A549 (cell line): ENCODE measurements at regions not wholly inside any gene's neighbourhood (a gene's known extent, or its start where the extent isn't known, plus 50 kb on each side); places are given as distances from the start of the nearest gene placed in this dataset.

Source experiments
- ATAC-seq, 2 experiments: fragments of 200-7000 bp in 1 of 2; fragments of >200 bp in 1 of 2; cut with Nextera tagmentation in 1 of 2; cut with Tn5 transposase in 1 of 2; 3 replicates each; pipeline versions ENCODE4 v1.8.0 to v1.9.1; 2018 to 2020; ENCODE audit warnings: mild to moderate bottlenecking in 1 of 2, moderate library complexity in 1 of 2
- CTCF ChIA-PET: fragments of 300-600 bp; sonication (Branson Sonifier 250); formaldehyde crosslinking; extraction: SDS; loops from one replicate; lab custom pipeline; 2021; ENCODE audit warnings: antibody characterized with exemption, inconsistent platforms; lab: Yijun Ruan, JAX
- POLR2A ChIA-PET: fragments of 350-600 bp; formaldehyde crosslinking; extraction: SDS; loops from one replicate; lab custom pipeline; 2021; ENCODE audit warnings: antibody characterized with exemption, inconsistent platforms; lab: Yijun Ruan, JAX
- DNase-seq, 2 experiments: peaks; one replicate each; pipeline versions ENCODE4 v3.0.0 to v3.0.0-alpha.2; 2011 to 2016; ENCODE audit warnings: low read depth in 1 of 2, low spot score in 1 of 2
- FAIRE-seq: peaks from 2 replicates; lab custom pipeline; 2011; peaks lifted over from hg19 to GRCh38; lab: Jason Lieb, UNC
- H3K27ac ChIP-seq, 2 experiments: fragments of >200 bp; sonication (Bioruptor Twin); formaldehyde crosslinking; 3 replicates each; pipeline ENCODE4 v1.5.1; 2016 to 2017
- H3K4me1 ChIP-seq: fragments of >200 bp; sonication (Bioruptor Twin); formaldehyde crosslinking; 3 replicates; pipeline ENCODE4 v1.6.1; 2016
- H3K4me2 ChIP-seq: fragments of >200 bp; sonication (Bioruptor Twin); formaldehyde crosslinking; 3 replicates; pipeline ENCODE4 v1.6.1; 2016
- H3K4me3 ChIP-seq: fragments of >200 bp; sonication (Bioruptor Twin); formaldehyde crosslinking; 3 replicates; pipeline ENCODE4 v1.5.1; 2016
- H3K9me3 ChIP-seq: fragments of >200 bp; sonication (Bioruptor Twin); formaldehyde crosslinking; 3 replicates; pipeline ENCODE4 v1.6.1; 2016
- CBX2 ChIP-seq: fragments of 200-600 bp; sonication (generic); IDR thresholded peaks from 2 replicates; pipeline ENCODE4 v1.6.1; 2016; ENCODE audit warnings: low read depth, mild to moderate bottlenecking, borderline replicate concordance
- CBX8 ChIP-seq: fragments of 200-600 bp; sonication (generic); IDR thresholded peaks from 2 replicates; pipeline ENCODE4 v1.6.1; 2016
- CEBPB ChIP-seq, 2 experiments: fragments of >200 bp in 1 of 2; sonication (Bioruptor Twin) in 1 of 2; formaldehyde crosslinking in 1 of 2; IDR thresholded peaks; 2 replicates each; pipeline ENCODE4 v1.6.1; 2012 to 2016
- CHD2 ChIP-seq: fragments of 150-350 bp; IDR thresholded peaks from 2 replicates; pipeline ENCODE4 v1.6.1; 2014; ENCODE audit warnings: low read length; ENCODE audit not compliant: partially characterized antibody
- CHD4 ChIP-seq: fragments of 200-600 bp; sonication (generic); IDR thresholded peaks from 2 replicates; pipeline ENCODE4 v1.6.1; 2016; ENCODE audit warnings: antibody characterized with exemption, mild to moderate bottlenecking, borderline replicate concordance
- E2F6 ChIP-seq: IDR thresholded peaks from 2 replicates; pipeline ENCODE4 v1.6.1; 2012; ENCODE audit warnings: low read depth, borderline replicate concordance
- ELK1 ChIP-seq: fragments of 150-350 bp; IDR thresholded peaks from 2 replicates; pipeline ENCODE4 v1.6.1; 2014; ENCODE audit warnings: low read depth, mild to moderate bottlenecking, low read length
- EP300 ChIP-seq, 2 experiments: fragments of >200 bp; sonication (Bioruptor Twin); formaldehyde crosslinking; IDR thresholded peaks; 2 replicates in 1 of 2; 3 replicates in 1 of 2; pipeline ENCODE4 v1.6.1; 2016 to 2017
- FOSL2 ChIP-seq, 2 experiments: fragments of 450-650 bp in 1 of 2; fragments of >200 bp in 1 of 2; sonication (Bioruptor Twin) in 1 of 2; formaldehyde crosslinking; IDR thresholded peaks; 2 replicates each; pipeline versions ENCODE4 v1.5.0 to v1.6.1; 2016 to 2020; ENCODE audit warnings: mild to moderate bottlenecking in 1 of 2, moderate library complexity in 1 of 2
- FOXS1 ChIP-seq: fragments of 250-450 bp; sonication (Bioruptor Pico); IDR thresholded peaks from 2 replicates; pipeline ENCODE4 v1.5.0; 2020; ENCODE audit warnings: mild to moderate bottlenecking, moderate library complexity
- GATA3 ChIP-seq: IDR thresholded peaks from 2 replicates; pipeline ENCODE4 v1.6.1; 2012; ENCODE audit warnings: borderline replicate concordance
- HDAC2 ChIP-seq: fragments of 200-600 bp; sonication (generic); IDR thresholded peaks from 2 replicates; pipeline ENCODE4 v1.6.1; 2016
- HEYL ChIP-seq: fragments of 250-450 bp; sonication (Bioruptor Pico); IDR thresholded peaks from 2 replicates; pipeline ENCODE4 v1.8.0; 2021; ENCODE audit warnings: mild to moderate bottlenecking, moderate library complexity
- HOXA7 ChIP-seq: fragments of 250-450 bp; sonication (Bioruptor Pico); IDR thresholded peaks from 2 replicates; pipeline ENCODE4 v1.5.0; 2020; ENCODE audit warnings: mild to moderate bottlenecking, moderate library complexity
- HOXB13 ChIP-seq: fragments of 250-450 bp; sonication (Bioruptor Pico); IDR thresholded peaks from 2 replicates; pipeline ENCODE4 v1.5.0; 2020; ENCODE audit warnings: low read depth, mild to moderate bottlenecking, moderate library complexity
- JUN ChIP-seq, 2 experiments: fragments of >200 bp; sonication (Bioruptor Twin); formaldehyde crosslinking; IDR thresholded peaks; 2 replicates in 1 of 2; 3 replicates in 1 of 2; pipeline ENCODE4 v1.6.1; 2016 to 2017
- KDM1A ChIP-seq: fragments of 200-600 bp; sonication (generic); IDR thresholded peaks from 2 replicates; pipeline ENCODE4 v1.6.1; 2016; ENCODE audit warnings: low read depth, mild to moderate bottlenecking
- KDM5A ChIP-seq: fragments of 200-600 bp; sonication (generic); IDR thresholded peaks from 2 replicates; pipeline ENCODE4 v1.6.1; 2016; ENCODE audit warnings: antibody characterized with exemption, mild to moderate bottlenecking
- MAFK ChIP-seq: fragments of 450-650 bp; IDR thresholded peaks from 2 replicates; pipeline ENCODE4 v1.6.1; 2014; ENCODE audit not compliant: partially characterized antibody
- MAZ ChIP-seq: fragments of 150-350 bp; IDR thresholded peaks from 2 replicates; pipeline ENCODE4 v1.6.1; 2014; ENCODE audit warnings: antibody characterized with exemption, low read depth, low read length, borderline replicate concordance
- MYC ChIP-seq: IDR thresholded peaks from 2 replicates; pipeline ENCODE4 v1.6.1; 2012; ENCODE audit warnings: mild to moderate bottlenecking, inconsistent platforms, low read length, improper control_type of control experiment, borderline replicate concordance
- PHF8 ChIP-seq: fragments of 200-600 bp; sonication (generic); IDR thresholded peaks from 2 replicates; pipeline ENCODE4 v1.6.1; 2016; ENCODE audit warnings: low read depth, mild to moderate bottlenecking, antibody characterized with exemption, moderate library complexity, borderline replicate concordance
- POLR2A ChIP-seq: IDR thresholded peaks from 2 replicates; pipeline ENCODE4 v1.6.1; 2012; ENCODE audit warnings: mild to moderate bottlenecking, low read length
- POLR2AphosphoS2 ChIP-seq: conservative IDR thresholded peaks from 2 replicates; pipeline ENCODE4 v1.6.1; 2012; ENCODE audit warnings: low read length, improper control_type of control experiment, inconsistent platforms
- RARB ChIP-seq: fragments of 250-450 bp; sonication (Bioruptor Pico); IDR thresholded peaks from 2 replicates; pipeline ENCODE4 v1.8.0; 2021; ENCODE audit warnings: mild to moderate bottlenecking, moderate library complexity
- RCOR1 ChIP-seq: fragments of 150-350 bp; IDR thresholded peaks from 2 replicates; pipeline ENCODE4 v1.6.1; 2014; ENCODE audit warnings: antibody characterized with exemption, low read length, low read depth
- SREBF2 ChIP-seq: fragments of 450-650 bp; IDR thresholded peaks from 2 replicates; pipeline ENCODE4 v1.6.1; 2014; ENCODE audit warnings: mild to moderate bottlenecking, moderate library complexity
- TFCP2L1 ChIP-seq: fragments of 250-450 bp; sonication (Bioruptor Pico); IDR thresholded peaks from 2 replicates; pipeline ENCODE4 v1.5.0; 2021; ENCODE audit warnings: mild to moderate bottlenecking
- TP53 ChIP-seq: fragments of 250-450 bp; sonication (Bioruptor Pico); IDR thresholded peaks from 2 replicates; pipeline ENCODE4 v1.5.0; 2021; ENCODE audit warnings: mild to moderate bottlenecking, moderate library complexity
- ZC3H11A ChIP-seq: fragments of 450-650 bp; IDR thresholded peaks from 2 replicates; pipeline ENCODE4 v1.6.1; 2014; ENCODE audit warnings: antibody characterized with exemption, mild to moderate bottlenecking
- ZFP36 ChIP-seq: fragments of 450-650 bp; IDR thresholded peaks from 2 replicates; pipeline ENCODE4 v1.6.1; 2014; ENCODE audit warnings: borderline replicate concordance; ENCODE audit not compliant: partially characterized antibody
- ZNF302 ChIP-seq: fragments of 250-450 bp; sonication (Bioruptor Pico); IDR thresholded peaks from 2 replicates; pipeline ENCODE4 v1.9.0; 2021; ENCODE audit warnings: inconsistent platforms, mild to moderate bottlenecking, moderate library complexity
- WGBS: methylation state at CpG from one replicate; pipeline ENCODE4 v1.1.6; 2017; ENCODE audit errors: missing lambda C conversion rate; 5-methylcytosine and 5-hydroxymethylcytosine counted together

GRCh38 chr10:54961040-54961439, 160.0 kb upstream of the PCDH15 start:
- ATAC-seq (no peak), FAIRE-seq (no peak), DNase-seq (no peak)
- WGBS, result 0% methylated on average over 3 of the region's 4 CpGs
- POLR2A ChIA-PET, result no interaction called here
- Histone ChIP-seq H3K4me1 (no peaks in the 10 kb centered on the region), H3K4me3 (no peak overlapping the region), H3K4me2 (no peak overlapping the region), H3K9me3 (no peaks in the 10 kb centered on the region)
- TF ChIP-seq MYC (no peak), FOXS1 (no peak), CHD2 (no peak), CEBPB (IDR thresholded peaks at IDR 0.05) (no peak), POLR2AphosphoS2 (no peak), RARB (CRISPR knock-in tag) (no peak), JUN (IDR thresholded peaks at IDR 0.05) (no peak), POLR2A (no peak), CHD4 (no peak), HEYL (CRISPR knock-in tag) (no peak), FOSL2 (IDR thresholded peaks at IDR 0.05) (no peak), FOSL2 (CRISPR knock-in tag; IDR thresholded peaks at IDR 0.05) (no peak), HOXB13 (no peak), RCOR1 (no peak), TP53 (no peak), CBX8 (no peak), ZFP36 (no peak), ZNF302 (CRISPR knock-in tag) (no peak), KDM1A (no peak)
- TF ChIP-seq, all 56 proteins: peak for 0
- CTCF ChIA-PET, result no interaction called here
- no peak overlapping the region for H3K27ac ChIP-seq

GRCh38 chr10:54958844-54959243, 157.8 kb upstream of the PCDH15 start:
- Histone ChIP-seq H3K4me2 (no peak overlapping the region), H3K4me3 (no peak overlapping the region), H3K9me3 (no peaks in the 10 kb centered on the region), H3K4me1 (no peaks in the 10 kb centered on the region), H3K27ac (no peak overlapping the region)
- no peak for DNase-seq
- no peak for FAIRE-seq
- no peak for TF ChIP-seq ZC3H11A
- no peak for TF ChIP-seq E2F6
- TF ChIP-seq RCOR1, result no peak
- TF ChIP-seq SREBF2, result no peak
- no peak for TF ChIP-seq HOXA7 (CRISPR knock-in tag)
- TF ChIP-seq MAZ, result no peak
- TF ChIP-seq MAFK, result no peak
- TF ChIP-seq ELK1, result no peak
- no peak for TF ChIP-seq EP300 (IDR thresholded peaks at IDR 0.05)
- no peak for TF ChIP-seq HDAC2
- TF ChIP-seq TFCP2L1 (CRISPR knock-in tag), result no peak
- TF ChIP-seq CBX2, result no peak
- no peak for TF ChIP-seq FOSL2 (IDR thresholded peaks at IDR 0.05)
- no peak for TF ChIP-seq FOSL2 (CRISPR knock-in tag; IDR thresholded peaks at IDR 0.05)
- no peak for TF ChIP-seq POLR2AphosphoS2
- TF ChIP-seq PHF8, result no peak
- no peak for TF ChIP-seq GATA3
- no peak for TF ChIP-seq KDM5A
- no peak for ATAC-seq
- ChIA-PET POLR2A (no interaction called here), CTCF (no interaction called here)
- WGBS, result 3% methylated on average over 1 of the region's 1 CpG
